Heart left ventricle (tissue), 13 donors: ENCODE measurements at regions not wholly inside any gene's neighbourhood (a gene's known extent, or its start where the extent isn't known, plus 50 kb on each side); places are given as distances from the start of the nearest gene placed in this dataset.

ENCODE experiments used
- CTCF ChIP-seq, 12 donors: fragments of 200-600 bp; sonication (generic) in 4 of 12; IDR thresholded peaks; one replicate each; pipeline versions ENCODE4 v1.5.0 to v1.8.0; 2018 to 2022; ENCODE audit warnings: antibody characterized with exemption in 12 of 12, mild to moderate bottlenecking in 5 of 12
- POLR2A ChIP-seq, 2 donors: fragments of 450-650 bp; IDR thresholded peaks; one replicate each; pipeline ENCODE4 v1.6.1; 2017; ENCODE audit warnings: antibody characterized with exemption in 2 of 2, mild to moderate bottlenecking in 2 of 2, moderate library complexity in 2 of 2
- donor health status: ischemic (EF 13 %, LVEDD 7.1; RV severe dilation, severe dysfunction).
- donor health status: DM: no; HTN: yes; CAD: no.
- donor health status: DM: no; HTN: no; CAD: no.
- donor health status: ischemic (EF 25% LVEDD 6.9; RV normal size, moderate dysfunction).
- donor health status: ischemic (EF 25% LVEDD 5.7; RV mildly dilated, moderate dysfunction).
- donor health status: ischemic (EF 35%, LVEDD 5.7; RV mildly dilated, moderate dysfunction).
- donor health status: nonischemic (EF 11% LVEDD 7.7; RV severe dilation, severe dysfunction).
- donor health status: DM: yes; HTN: yes; CAD: no.
- donor health status: PGD.
- donor health status: ischemic (EF 29% LVEDD 5.4; RV normal size, mild dysfunction).
- donor health status: nonischemic (EF 23%, LVEDD 6.1; RV moderate dilation, normal function).

- TF ChIP-seq CTCF (IDR thresholded peaks at IDR 0.05) (no peak), POLR2A (IDR thresholded peaks at IDR 0.05) (no peak)
These were observed 526.9 kb upstream of the NECTIN3 start for GRCh38 chr3:110544730-110545129.
